Activated CD8-positive, alpha-beta T cell treated with anti-CD3 and anti-CD28 coated beads for 36 hours (primary cell): ENCODE measurements at regions not wholly inside any gene's neighbourhood (a gene's known extent, or its start where the extent isn't known, plus 50 kb on each side); places are given as distances from the start of the nearest gene placed in this dataset.

Experiments used
- ATAC-seq: fragments of 200-7000 bp; cut with Tn5 transposase; one replicate; pipeline ENCODE4 v1.10.0; 2021; ENCODE audit warnings: mild to moderate bottlenecking, moderate library complexity
- CTCF ChIA-PET: fragments of 350-600 bp; sonication (Branson Sonifier 250); formaldehyde crosslinking; loops from one replicate; lab custom pipeline; 2021; ENCODE audit warnings: antibody characterized with exemption; lab: Charles Lee
- POLR2A ChIA-PET: fragments of 350-600 bp; sonication (Branson Sonifier 250); formaldehyde crosslinking; loops from one replicate; lab custom pipeline; 2021; ENCODE audit warnings: antibody characterized with exemption; lab: Charles Lee
- DNase-seq: peaks from one replicate; pipeline ENCODE4 v3.0.0-alpha.2; 2020
- H3K27ac Mint-ChIP-seq: one replicate; pipeline ENCODE4 v1.8.0; 2021; ENCODE audit warnings: mild to moderate bottlenecking, mixed read lengths
- H3K27me3 Mint-ChIP-seq: one replicate; pipeline ENCODE4 v1.8.0; 2021; ENCODE audit warnings: mixed read lengths
- H3K36me3 Mint-ChIP-seq: one replicate; pipeline ENCODE4 v1.8.0; 2021; ENCODE audit warnings: low read depth, mixed read lengths
- H3K4me1 Mint-ChIP-seq: one replicate; pipeline ENCODE4 v1.8.0; 2021; ENCODE audit warnings: low read depth, mixed read lengths
- H3K4me3 Mint-ChIP-seq: one replicate; pipeline ENCODE4 v1.8.0; 2021; ENCODE audit warnings: mild to moderate bottlenecking, moderate library complexity, mixed read lengths
- H3K9me3 Mint-ChIP-seq: one replicate; pipeline ENCODE4 v1.8.0; 2021; ENCODE audit warnings: mixed read lengths
- intact Hi-C: fragments of 100-400 bp; cut with micrococcal nuclease; formaldehyde crosslinking; loops from one replicate; pipeline ENCODE4 v1.10.0; 2022
- TF ChIP-seq, protein P1 (sequence below): fragments of 200-600 bp; IDR thresholded peaks from one replicate; pipeline ENCODE4 v1.8.0; 2022; ENCODE audit warnings: antibody characterized with exemption, mild to moderate bottlenecking

- Mint-ChIP-seq H3K4me3 (no peak overlapping the region), H3K27ac (no peak overlapping the region), H3K4me1 (no peaks in the 10 kb centered on the region), H3K9me3 (peaks cover 21% of the 10 kb centered on the region), H3K27me3 (no peaks in the 10 kb centered on the region), H3K36me3 (peaks cover 24% of the 10 kb centered on the region)
- ChIA-PET CTCF (no interaction called here), POLR2A (no interaction called here)
- DNase-seq (no peak), ATAC-seq (no peak)
- intact Hi-C loops: no loop called here
- TF ChIP-seq, protein P1, sequence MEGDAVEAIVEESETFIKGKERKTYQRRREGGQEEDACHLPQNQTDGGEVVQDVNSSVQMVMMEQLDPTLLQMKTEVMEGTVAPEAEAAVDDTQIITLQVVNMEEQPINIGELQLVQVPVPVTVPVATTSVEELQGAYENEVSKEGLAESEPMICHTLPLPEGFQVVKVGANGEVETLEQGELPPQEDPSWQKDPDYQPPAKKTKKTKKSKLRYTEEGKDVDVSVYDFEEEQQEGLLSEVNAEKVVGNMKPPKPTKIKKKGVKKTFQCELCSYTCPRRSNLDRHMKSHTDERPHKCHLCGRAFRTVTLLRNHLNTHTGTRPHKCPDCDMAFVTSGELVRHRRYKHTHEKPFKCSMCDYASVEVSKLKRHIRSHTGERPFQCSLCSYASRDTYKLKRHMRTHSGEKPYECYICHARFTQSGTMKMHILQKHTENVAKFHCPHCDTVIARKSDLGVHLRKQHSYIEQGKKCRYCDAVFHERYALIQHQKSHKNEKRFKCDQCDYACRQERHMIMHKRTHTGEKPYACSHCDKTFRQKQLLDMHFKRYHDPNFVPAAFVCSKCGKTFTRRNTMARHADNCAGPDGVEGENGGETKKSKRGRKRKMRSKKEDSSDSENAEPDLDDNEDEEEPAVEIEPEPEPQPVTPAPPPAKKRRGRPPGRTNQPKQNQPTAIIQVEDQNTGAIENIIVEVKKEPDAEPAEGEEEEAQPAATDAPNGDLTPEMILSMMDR: no peak
Measured at GRCh38 chr4:13292372-13292771, 191.8 kb downstream of the RAB28 start.

DNA sequence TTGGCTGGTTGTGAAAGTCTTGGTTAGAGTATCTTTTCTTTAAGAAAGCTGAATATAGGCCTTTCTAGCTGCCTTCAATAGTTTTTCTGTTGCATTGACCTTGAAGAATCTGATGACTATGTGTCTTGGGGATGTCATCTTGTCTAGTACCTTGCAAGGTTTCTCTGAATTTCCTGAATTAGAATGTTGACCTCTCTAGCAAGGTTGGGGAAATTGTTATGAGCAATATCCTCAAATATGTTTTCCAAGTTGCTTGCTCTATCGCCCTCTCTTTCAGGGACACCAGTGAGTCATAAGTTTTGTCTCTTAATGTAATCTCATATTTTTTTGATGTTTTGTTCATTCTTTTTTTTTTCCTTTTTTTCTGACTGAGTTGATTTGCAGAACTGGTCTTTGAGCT lies 194.7 kb downstream of the RAB28 start:
- H3K27me3 Mint-ChIP-seq: no peaks in the 10 kb centered on the region
- DNase-seq: no peak
- CTCF ChIA-PET: no interaction called here

DNA sequence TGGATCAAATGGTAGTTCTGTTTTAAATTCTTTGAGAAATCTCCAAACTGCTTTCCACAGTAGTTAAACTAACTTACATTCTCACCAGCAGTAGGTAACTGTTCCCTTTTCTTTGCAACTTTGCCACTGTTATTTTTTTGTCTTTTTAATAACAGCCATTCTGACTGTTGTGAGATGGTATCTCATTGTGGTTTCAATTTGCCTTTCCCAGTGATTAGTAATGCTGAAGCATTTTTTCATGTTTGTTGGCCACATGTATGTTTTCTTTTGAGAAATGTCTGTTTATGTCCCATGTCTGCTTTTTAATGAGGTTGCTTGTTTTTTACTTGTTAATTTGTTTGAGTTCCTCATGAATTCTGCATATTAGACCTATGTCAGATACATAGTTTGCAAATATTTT lies 198.8 kb downstream of the RAB28 start:
- TF ChIP-seq, protein P1: no peak
- POLR2A ChIA-PET: no interaction called here
- CTCF ChIA-PET: no interaction called here
- Mint-ChIP-seq H3K4me1 (no peaks in the 10 kb centered on the region), H3K36me3 (peaks cover 5% of the 10 kb centered on the region), H3K27ac (no peak overlapping the region), H3K4me3 (no peak overlapping the region), H3K9me3 (peaks cover 32% of the 10 kb centered on the region), H3K27me3 (no peaks in the 10 kb centered on the region)
- intact Hi-C loops: no loop called here
- no peak for DNase-seq
- no peak for ATAC-seq

More for the DNA sequence above, 194.7 kb downstream of the RAB28 start:
- intact Hi-C loops: no loop called here
- POLR2A ChIA-PET: interaction anchor here (1.0 kb wide), 1 partner anchor 8 kb away, joined by 3 read pairs; no protein-coding TSS in a partner anchor
- H3K4me1 Mint-ChIP-seq: no peaks in the 10 kb centered on the region
- H3K9me3 Mint-ChIP-seq: peaks cover 33% of the 10 kb centered on the region
- no peak for ATAC-seq
- H3K36me3 Mint-ChIP-seq: peaks cover 23% of the 10 kb centered on the region
- TF ChIP-seq, protein P1: no peak
- no peak overlapping the region for H3K27ac Mint-ChIP-seq
- no peak overlapping the region for H3K4me3 Mint-ChIP-seq

DNA sequence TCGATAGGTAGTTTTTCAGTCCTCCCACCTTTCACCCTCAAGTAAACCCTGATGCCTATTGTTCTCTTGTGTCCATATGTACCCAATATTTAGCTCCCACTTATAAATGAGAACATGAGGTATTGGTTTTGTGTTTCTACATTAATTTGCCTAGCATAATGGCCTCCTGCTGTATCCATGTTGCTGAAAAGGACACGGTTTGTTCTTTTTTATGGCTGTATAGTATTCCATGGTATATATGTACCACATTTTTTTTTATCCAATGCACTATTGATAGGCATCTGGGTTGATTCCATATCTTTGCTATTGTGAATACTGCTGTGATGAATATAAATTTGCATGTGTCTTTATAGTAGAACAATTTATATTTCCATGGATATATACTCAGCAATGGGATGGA lies 199.2 kb downstream of the RAB28 start:
- no peaks in the 10 kb centered on the region for H3K4me1 Mint-ChIP-seq
- DNase-seq (no peak), ATAC-seq (no peak)
- ChIA-PET CTCF (no interaction called here), POLR2A (no interaction called here)
- H3K36me3 Mint-ChIP-seq: peaks cover 5% of the 10 kb centered on the region
- intact Hi-C loops: no loop called here
- no peak overlapping the region for H3K4me3 Mint-ChIP-seq
- H3K27ac Mint-ChIP-seq: no peak overlapping the region
- H3K9me3 Mint-ChIP-seq: peaks cover 32% of the 10 kb centered on the region
- H3K27me3 Mint-ChIP-seq: no peaks in the 10 kb centered on the region
- TF ChIP-seq, protein P1: no peak

GRCh38 chr4:13276357-13276756 lies 207.8 kb downstream of the RAB28 start:
- intact Hi-C loops: no loop called here

More at GRCh38 chr4:13276357-13276756, 207.8 kb downstream of the RAB28 start:
- Mint-ChIP-seq H3K4me3 (no peak overlapping the region), H3K36me3 (peaks cover 13% of the 10 kb centered on the region), H3K27me3 (no peaks in the 10 kb centered on the region), H3K4me1 (no peaks in the 10 kb centered on the region), H3K9me3 (peaks cover 24% of the 10 kb centered on the region), H3K27ac (no peak overlapping the region)
- DNase-seq: no peak
- TF ChIP-seq, protein P1: no peak
- no peak for ATAC-seq
- POLR2A ChIA-PET: no interaction called here
- CTCF ChIA-PET: no interaction called here
